ENCODE measurements at regions not wholly inside any gene's neighbourhood (a gene's known extent, or its start where the extent isn't known, plus 50 kb on each side); places are given as distances from the start of the nearest gene placed in this dataset.

GRCh38 chr22:34769361-34769760 is 296.6 kb upstream of the ISX start:
- no peaks in the 10 kb centered on the region for H3K9me3 ChIP-seq (ENCODE audit: control insufficient read depth, insufficient read depth, low read length)
- peaks cover 9% of the 10 kb centered on the region for H3K4me1 ChIP-seq (ENCODE audit: control insufficient read depth, insufficient read depth, low read length)
- H3K4me3 ChIP-seq (ENCODE audit: low read depth, low read length) = no peak overlapping the region
- no peaks in the 10 kb centered on the region for H3K27me3 ChIP-seq (ENCODE audit: control insufficient read depth, insufficient read depth, low read length)
- no peaks in the 10 kb centered on the region for H3K36me3 ChIP-seq (ENCODE audit: control insufficient read depth, insufficient read depth, low read length)
- H3K9ac ChIP-seq (ENCODE audit: low read depth, low read length) = no peak overlapping the region

DNA sequence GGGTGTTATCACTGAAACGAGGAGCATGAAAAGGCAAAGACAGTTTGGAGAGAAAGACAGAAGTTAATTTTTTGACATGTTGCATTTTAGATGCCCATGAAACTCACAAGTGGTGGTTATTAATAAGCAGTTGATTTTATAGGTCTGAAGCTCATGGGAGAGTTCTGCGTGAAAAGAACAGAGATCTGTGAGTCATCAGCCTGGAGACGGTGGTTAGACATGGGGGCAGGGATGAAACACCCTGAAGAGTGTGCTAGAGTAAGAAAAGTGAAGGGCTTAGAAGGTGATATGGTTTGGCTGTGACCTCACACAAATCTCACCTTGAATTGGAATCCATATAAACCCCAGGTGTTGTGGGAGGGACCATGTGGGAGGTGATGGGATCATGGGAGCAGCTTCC is 289.1 kb upstream of the ISX start:
- Histone ChIP-seq H3K36me3 (ENCODE audit: control insufficient read depth, insufficient read depth, low read length) (no peaks in the 10 kb centered on the region), H3K9me3 (ENCODE audit: control insufficient read depth, insufficient read depth, low read length) (no peaks in the 10 kb centered on the region), H3K4me1 (ENCODE audit: control insufficient read depth, insufficient read depth, low read length) (no peaks in the 10 kb centered on the region), H3K4me3 (ENCODE audit: low read depth, low read length) (no peak overlapping the region), H3K27me3 (ENCODE audit: control insufficient read depth, insufficient read depth, low read length) (no peaks in the 10 kb centered on the region), H3K9ac (ENCODE audit: low read depth, low read length) (no peak overlapping the region)

GRCh38 chr22:34781681-34782080 is 284.3 kb upstream of the ISX start:
- Histone ChIP-seq H3K4me1 (ENCODE audit: control insufficient read depth, insufficient read depth, low read length) (peaks cover 13% of the 10 kb centered on the region), H3K9me3 (ENCODE audit: control insufficient read depth, insufficient read depth, low read length) (no peaks in the 10 kb centered on the region), H3K9ac (ENCODE audit: low read depth, low read length) (no peak overlapping the region), H3K4me3 (ENCODE audit: low read depth, low read length) (no peak overlapping the region), H3K36me3 (ENCODE audit: control insufficient read depth, insufficient read depth, low read length) (no peaks in the 10 kb centered on the region), H3K27me3 (ENCODE audit: control insufficient read depth, insufficient read depth, low read length) (no peaks in the 10 kb centered on the region)

DNA sequence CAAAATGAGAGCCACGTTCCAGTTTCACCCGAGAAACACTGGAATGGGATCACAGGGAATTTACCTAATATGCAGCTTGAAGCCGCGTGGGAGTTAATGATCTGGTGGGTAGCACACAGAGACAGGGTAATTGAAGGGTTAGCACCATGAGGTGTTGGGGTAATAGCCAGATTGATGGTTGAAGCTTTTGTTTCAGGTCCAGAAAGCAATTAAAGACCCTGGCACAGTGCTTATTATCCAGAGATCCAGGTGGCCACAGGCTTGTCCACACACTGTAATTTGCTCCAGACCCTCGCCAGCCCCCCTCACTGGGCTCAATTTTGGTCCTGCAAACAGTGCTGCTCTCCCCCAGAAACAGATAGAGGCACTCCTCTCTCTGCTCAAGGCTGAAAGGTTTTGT is 282.5 kb upstream of the ISX start:
- Histone ChIP-seq H3K36me3 (ENCODE audit: control insufficient read depth, insufficient read depth, low read length) (no peaks in the 10 kb centered on the region), H3K27me3 (ENCODE audit: control insufficient read depth, insufficient read depth, low read length) (no peaks in the 10 kb centered on the region), H3K4me1 (ENCODE audit: control insufficient read depth, insufficient read depth, low read length) (peaks cover 13% of the 10 kb centered on the region), H3K4me3 (ENCODE audit: low read depth, low read length) (no peak overlapping the region), H3K9me3 (ENCODE audit: control insufficient read depth, insufficient read depth, low read length) (no peaks in the 10 kb centered on the region), H3K9ac (ENCODE audit: low read depth, low read length) (no peak overlapping the region)

- Histone ChIP-seq H3K36me3 (ENCODE audit: control insufficient read depth, insufficient read depth, low read length) (no peaks in the 10 kb centered on the region), H3K9me3 (ENCODE audit: control insufficient read depth, insufficient read depth, low read length) (no peaks in the 10 kb centered on the region), H3K4me3 (ENCODE audit: low read depth, low read length) (no peak overlapping the region), H3K9ac (ENCODE audit: low read depth, low read length) (no peak overlapping the region), H3K27me3 (ENCODE audit: control insufficient read depth, insufficient read depth, low read length) (no peaks in the 10 kb centered on the region), H3K4me1 (ENCODE audit: control insufficient read depth, insufficient read depth, low read length) (peaks cover 13% of the 10 kb centered on the region)
Observed at GRCh38 chr22:34784056-34784455, 281.9 kb upstream of the ISX start.

DNA sequence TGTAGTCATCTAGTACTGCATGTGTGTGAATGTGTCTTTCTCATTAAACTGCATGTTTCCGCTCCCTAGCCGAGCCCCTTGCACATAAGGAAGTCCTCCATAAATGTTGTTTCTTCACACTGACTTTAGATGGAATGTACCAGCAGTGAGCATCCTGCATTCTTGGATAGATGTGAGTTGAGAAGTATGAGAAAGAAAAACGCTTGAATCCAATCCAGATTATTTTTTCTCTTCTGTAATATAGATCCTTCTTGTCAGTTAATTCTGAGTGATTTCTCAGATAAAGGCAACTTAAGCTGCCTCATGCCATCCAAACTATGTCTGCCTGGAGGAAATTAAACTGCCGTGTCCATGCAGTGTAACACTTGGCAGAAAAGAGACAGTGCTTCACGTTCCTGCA is 268.1 kb upstream of the ISX start:
- no peaks in the 10 kb centered on the region for H3K36me3 ChIP-seq (ENCODE audit: control insufficient read depth, insufficient read depth, low read length)
- H3K9ac ChIP-seq (ENCODE audit: low read depth, low read length) = no peak overlapping the region
- H3K4me1 ChIP-seq (ENCODE audit: control insufficient read depth, insufficient read depth, low read length) = no peaks in the 10 kb centered on the region
- H3K4me3 ChIP-seq (ENCODE audit: low read depth, low read length) = no peak overlapping the region
- H3K27me3 ChIP-seq (ENCODE audit: control insufficient read depth, insufficient read depth, low read length) = no peaks in the 10 kb centered on the region
- no peaks in the 10 kb centered on the region for H3K9me3 ChIP-seq (ENCODE audit: control insufficient read depth, insufficient read depth, low read length)

DNA sequence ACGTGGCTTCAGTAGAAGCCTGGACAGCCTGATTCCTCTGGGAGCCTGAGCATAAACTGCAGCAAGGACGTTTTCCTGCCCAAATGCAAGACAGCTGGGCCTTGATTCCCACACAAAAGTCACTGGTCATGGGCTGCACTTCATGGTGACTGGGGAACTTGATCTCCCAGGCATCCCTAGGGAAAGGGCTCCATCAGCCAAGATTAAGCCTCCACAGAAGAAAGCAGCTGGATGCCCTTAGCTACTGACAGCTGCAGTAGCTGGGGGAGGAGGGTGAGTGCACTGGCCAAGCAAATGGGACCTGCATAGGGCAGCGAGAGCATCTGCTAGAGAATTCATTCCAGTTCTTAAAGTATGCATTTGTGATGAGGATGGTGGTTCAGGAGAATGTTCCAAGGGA is 267.4 kb upstream of the ISX start:
- Histone ChIP-seq H3K4me1 (ENCODE audit: control insufficient read depth, insufficient read depth, low read length) (no peaks in the 10 kb centered on the region), H3K36me3 (ENCODE audit: control insufficient read depth, insufficient read depth, low read length) (no peaks in the 10 kb centered on the region), H3K4me3 (ENCODE audit: low read depth, low read length) (no peak overlapping the region), H3K9ac (ENCODE audit: low read depth, low read length) (no peak overlapping the region), H3K27me3 (ENCODE audit: control insufficient read depth, insufficient read depth, low read length) (no peaks in the 10 kb centered on the region), H3K9me3 (ENCODE audit: control insufficient read depth, insufficient read depth, low read length) (no peaks in the 10 kb centered on the region)

- Histone ChIP-seq H3K4me1 (ENCODE audit: control insufficient read depth, insufficient read depth, low read length) (no peaks in the 10 kb centered on the region), H3K27me3 (ENCODE audit: control insufficient read depth, insufficient read depth, low read length) (no peaks in the 10 kb centered on the region), H3K4me3 (ENCODE audit: low read depth, low read length) (no peak overlapping the region), H3K9me3 (ENCODE audit: control insufficient read depth, insufficient read depth, low read length) (no peaks in the 10 kb centered on the region), H3K9ac (ENCODE audit: low read depth, low read length) (no peak overlapping the region), H3K36me3 (ENCODE audit: control insufficient read depth, insufficient read depth, low read length) (no peaks in the 10 kb centered on the region)
Observed at GRCh38 chr22:34800260-34800980, 265.5 kb upstream of the ISX start.

GRCh38 chr22:34801221-34801620 is 264.7 kb upstream of the ISX start:
- Histone ChIP-seq H3K9me3 (ENCODE audit: control insufficient read depth, insufficient read depth, low read length) (no peaks in the 10 kb centered on the region), H3K4me3 (ENCODE audit: low read depth, low read length) (no peak overlapping the region), H3K4me1 (ENCODE audit: control insufficient read depth, insufficient read depth, low read length) (no peaks in the 10 kb centered on the region), H3K36me3 (ENCODE audit: control insufficient read depth, insufficient read depth, low read length) (no peaks in the 10 kb centered on the region), H3K27me3 (ENCODE audit: control insufficient read depth, insufficient read depth, low read length) (no peaks in the 10 kb centered on the region), H3K9ac (ENCODE audit: low read depth, low read length) (no peak overlapping the region)

DNA sequence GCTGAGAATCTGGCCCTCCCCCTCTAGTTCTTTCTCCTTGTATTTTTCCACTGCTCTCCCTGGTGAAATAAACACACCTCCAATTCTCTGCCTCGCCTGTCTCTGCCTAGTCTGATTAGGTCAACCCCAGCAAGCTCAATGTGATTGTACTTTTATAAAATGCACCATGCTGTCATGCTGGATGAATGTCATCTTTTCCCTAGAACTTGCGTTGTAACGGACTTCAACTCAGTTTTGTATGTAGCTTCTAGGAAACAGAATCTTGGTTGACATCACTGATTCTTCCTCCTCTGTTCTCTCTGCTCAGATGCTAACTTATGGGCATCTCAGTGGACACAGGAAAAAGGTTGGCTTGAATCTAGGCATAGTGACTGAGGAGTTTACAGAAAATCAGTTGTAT is 261.9 kb upstream of the ISX start:
- Histone ChIP-seq H3K9me3 (ENCODE audit: control insufficient read depth, insufficient read depth, low read length) (no peaks in the 10 kb centered on the region), H3K9ac (ENCODE audit: low read depth, low read length) (no peak overlapping the region), H3K36me3 (ENCODE audit: control insufficient read depth, insufficient read depth, low read length) (no peaks in the 10 kb centered on the region), H3K4me1 (ENCODE audit: control insufficient read depth, insufficient read depth, low read length) (no peaks in the 10 kb centered on the region), H3K27me3 (ENCODE audit: control insufficient read depth, insufficient read depth, low read length) (no peaks in the 10 kb centered on the region), H3K4me3 (ENCODE audit: low read depth, low read length) (no peak overlapping the region)

DNA sequence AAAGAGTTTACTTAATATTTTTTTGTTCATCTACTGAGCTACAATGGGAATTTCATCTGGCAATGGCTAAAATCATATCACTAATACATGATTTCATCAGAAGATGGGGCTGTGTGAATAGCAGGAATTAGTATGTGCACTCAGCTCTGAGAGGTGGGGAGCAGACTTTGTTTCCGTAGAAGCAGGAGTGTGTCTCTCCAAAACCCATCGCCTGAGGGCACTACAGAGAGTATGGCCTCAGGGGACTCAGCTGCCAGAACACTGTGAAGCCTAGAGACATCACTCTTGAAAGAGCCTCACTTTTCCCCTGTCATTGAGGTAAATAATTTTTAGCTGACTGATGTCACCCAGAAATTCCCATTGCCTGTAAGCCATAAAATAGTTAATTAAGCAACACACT is 261.4 kb upstream of the ISX start:
- no peaks in the 10 kb centered on the region for H3K9me3 ChIP-seq (ENCODE audit: control insufficient read depth, insufficient read depth, low read length)
- no peaks in the 10 kb centered on the region for H3K4me1 ChIP-seq (ENCODE audit: control insufficient read depth, insufficient read depth, low read length)
- H3K36me3 ChIP-seq (ENCODE audit: control insufficient read depth, insufficient read depth, low read length) = no peaks in the 10 kb centered on the region
- H3K9ac ChIP-seq (ENCODE audit: low read depth, low read length) = no peak overlapping the region
- no peaks in the 10 kb centered on the region for H3K27me3 ChIP-seq (ENCODE audit: control insufficient read depth, insufficient read depth, low read length)
- no peak overlapping the region for H3K4me3 ChIP-seq (ENCODE audit: low read depth, low read length)

DNA sequence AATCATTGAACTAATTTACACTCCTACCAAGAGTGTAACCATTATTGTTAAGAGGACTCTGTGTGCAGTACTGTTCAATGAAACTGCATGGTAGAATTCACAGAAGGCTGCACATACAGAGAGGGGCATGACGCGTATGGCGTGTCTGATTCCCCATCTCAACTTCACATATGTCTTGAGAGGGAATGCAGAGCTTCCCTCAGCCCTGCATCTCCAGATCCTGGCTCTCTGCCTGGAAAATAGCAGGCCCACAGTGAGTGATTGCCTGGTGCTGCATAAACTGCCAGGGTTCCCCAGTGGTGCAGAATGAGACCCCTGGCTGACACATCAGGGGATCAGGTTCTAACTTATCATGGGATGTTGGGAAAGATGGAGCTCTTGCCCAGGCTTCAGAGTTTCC is 260.2 kb upstream of the ISX start:
- Histone ChIP-seq H3K9me3 (ENCODE audit: control insufficient read depth, insufficient read depth, low read length) (no peaks in the 10 kb centered on the region), H3K4me3 (ENCODE audit: low read depth, low read length) (no peak overlapping the region), H3K9ac (ENCODE audit: low read depth, low read length) (no peak overlapping the region), H3K36me3 (ENCODE audit: control insufficient read depth, insufficient read depth, low read length) (no peaks in the 10 kb centered on the region), H3K4me1 (ENCODE audit: control insufficient read depth, insufficient read depth, low read length) (no peaks in the 10 kb centered on the region), H3K27me3 (ENCODE audit: control insufficient read depth, insufficient read depth, low read length) (no peaks in the 10 kb centered on the region)
